IMR-90 (cell line): ENCODE measurements at regions not wholly inside any gene's neighbourhood (a gene's known extent, or its start where the extent isn't known, plus 50 kb on each side); places are given as distances from the start of the nearest gene placed in this dataset.

Source experiments
- ATAC-seq: fragments of 200-7000 bp; cut with Tn5 transposase; 2 replicates; pipeline ENCODE4 v1.9.1; 2020; ENCODE audit warnings: low read depth, mild to moderate bottlenecking, moderate library complexity
- BruUV-seq: library from RNA; stranded (reverse); fragments of 400-500 nt; replicated peaks from 2 replicates; lab custom pipeline; 2021; lab: Mats Ljungman, UMichigan
- CTCF ChIA-PET: fragments of 300-600 bp; formaldehyde crosslinking; extraction: SDS; loops from one replicate; lab custom pipeline; 2021; ENCODE audit warnings: antibody characterized with exemption; lab: Yijun Ruan, JAX
- POLR2A ChIA-PET: fragments of 300-600 bp; sonication (Branson Sonifier 250); formaldehyde crosslinking; loops from one replicate; lab custom pipeline; 2022; ENCODE audit warnings: antibody characterized with exemption; ENCODE audit not compliant: unreplicated experiment; lab: Charles Lee
- DNase-seq: peaks from one replicate; pipeline ENCODE4 v3.0.0; 2013
- H2AFZ ChIP-seq: replicated peaks from 2 replicates; pipeline ENCODE3; 2013; ENCODE audit warnings: low read length, mild to moderate bottlenecking; ENCODE audit not compliant: poor library complexity
- H2AK5ac ChIP-seq: 2 replicates; pipeline ENCODE4 v1.6.1; 2013; ENCODE audit warnings: low read depth, low read length, inconsistent platforms
- H2AK9ac ChIP-seq: replicated peaks from 2 replicates; pipeline ENCODE3; 2013; ENCODE audit warnings: mild to moderate bottlenecking, low read depth, low read length, moderate library complexity; ENCODE audit not compliant: poor library complexity
- H2BK120ac ChIP-seq: 2 replicates; pipeline ENCODE4 v1.6.1; 2013; ENCODE audit warnings: low read depth, low read length, inconsistent platforms
- H2BK15ac ChIP-seq: 3 replicates; pipeline ENCODE4 v1.6.1; 2013; ENCODE audit warnings: low read depth, low read length, inconsistent platforms
- H2BK20ac ChIP-seq: 2 replicates; pipeline ENCODE4 v1.6.1; 2013; ENCODE audit warnings: low read depth, mild to moderate bottlenecking, inconsistent platforms, low read length, moderate library complexity
- H2BK5ac ChIP-seq: 2 replicates; pipeline ENCODE4 v1.6.1; 2013; ENCODE audit warnings: mild to moderate bottlenecking, low read depth, low read length, inconsistent platforms; ENCODE audit not compliant: poor library complexity, severe bottlenecking
- H3K14ac ChIP-seq: replicated peaks from 2 replicates; pipeline ENCODE4 v1.6.1; 2013; ENCODE audit warnings: low read depth, low read length, inconsistent platforms
- H3K18ac ChIP-seq: 2 replicates; pipeline ENCODE4 v1.6.1; 2013; ENCODE audit warnings: low read depth, low read length, control low read depth
- H3K23ac ChIP-seq: 2 replicates; pipeline ENCODE4 v1.6.1; 2013; ENCODE audit warnings: low read depth, low read length, inconsistent platforms
- H3K27ac ChIP-seq: 2 replicates; pipeline ENCODE4 v1.5.1; 2013; ENCODE audit warnings: mild to moderate bottlenecking, control low read depth, low read length; ENCODE audit not compliant: insufficient read depth
- H3K27me3 ChIP-seq: 2 replicates; pipeline ENCODE4 v1.6.1; 2013; ENCODE audit warnings: low read length; ENCODE audit not compliant: control insufficient read depth, insufficient read depth
- H3K36me3 ChIP-seq: 2 replicates; pipeline ENCODE4 v1.6.1; 2013; ENCODE audit warnings: low read length, mixed read lengths; ENCODE audit not compliant: control insufficient read depth, insufficient read depth
- H3K4ac ChIP-seq: 2 replicates; pipeline ENCODE4 v1.6.1; 2013; ENCODE audit warnings: low read depth, low read length, inconsistent platforms
- H3K4me1 ChIP-seq: 2 replicates; pipeline ENCODE4 v1.6.1; 2013; ENCODE audit warnings: low read length, mixed read lengths; ENCODE audit not compliant: control insufficient read depth, insufficient read depth
- H3K4me2 ChIP-seq: 2 replicates; pipeline ENCODE4 v1.6.1; 2013; ENCODE audit warnings: low read depth, mild to moderate bottlenecking, control low read depth, low read length, moderate library complexity
- H3K4me3 ChIP-seq: 2 replicates; pipeline ENCODE4 v1.5.1; 2013; ENCODE audit warnings: low read depth, mild to moderate bottlenecking, control low read depth, low read length, moderate library complexity; ENCODE audit not compliant: insufficient read depth
- H3K56ac ChIP-seq: 2 replicates; pipeline ENCODE4 v1.6.1; 2013; ENCODE audit warnings: low read length, inconsistent platforms; ENCODE audit not compliant: insufficient read depth; ENCODE audit errors: extremely low read depth
- H3K79me1 ChIP-seq, 2 experiments: 2 replicates each; pipeline ENCODE4 v1.6.1; 2013; ENCODE audit warnings: low read length in 2 of 2, inconsistent platforms in 1 of 2, low read depth in 1 of 2
- H3K9ac ChIP-seq: 2 replicates; pipeline ENCODE4 v1.6.1; 2013; ENCODE audit warnings: low read depth, low read length, control low read depth
- H3K9me1 ChIP-seq: 2 replicates; pipeline ENCODE4 v1.6.1; 2013; ENCODE audit warnings: low read length, inconsistent platforms; ENCODE audit not compliant: insufficient read depth
- H3K9me3 ChIP-seq: 2 replicates; pipeline ENCODE4 v1.6.1; 2013; ENCODE audit warnings: low read length; ENCODE audit not compliant: control insufficient read depth, insufficient read depth
- H4K20me1 ChIP-seq: 2 replicates; pipeline ENCODE4 v1.6.1; 2013; ENCODE audit warnings: low read length, inconsistent platforms; ENCODE audit not compliant: insufficient read depth
- H4K5ac ChIP-seq: 2 replicates; pipeline ENCODE4 v1.6.1; 2013; ENCODE audit warnings: mild to moderate bottlenecking, low read depth, low read length, control low read depth
- H4K8ac ChIP-seq, 2 experiments: 2 replicates each; pipeline ENCODE4 v1.6.1; 2013; ENCODE audit warnings: low read depth in 2 of 2, low read length in 2 of 2, control low read depth in 1 of 2, inconsistent platforms in 1 of 2
- H4K91ac ChIP-seq: 2 replicates; pipeline ENCODE4 v1.6.1; 2013; ENCODE audit warnings: low read depth, low read length, inconsistent platforms; ENCODE audit not compliant: insufficient read depth
- BHLHE40 ChIP-seq: fragments of 150-350 bp; IDR thresholded peaks from 2 replicates; pipeline ENCODE4 v1.6.1; 2016; ENCODE audit warnings: mild to moderate bottlenecking, low read depth, low read length
- CHD1 ChIP-seq: IDR thresholded peaks from 2 replicates; pipeline ENCODE4 v1.6.1; 2012; ENCODE audit warnings: low read depth, low read length, improper control_type of control experiment
- ELK1 ChIP-seq: fragments of 150-350 bp; IDR thresholded peaks from 2 replicates; pipeline ENCODE4 v1.6.1; 2016; ENCODE audit warnings: low read depth, mild to moderate bottlenecking, low read length, moderate library complexity, borderline replicate concordance
- FOS ChIP-seq: fragments of 150-350 bp; IDR thresholded peaks from 2 replicates; pipeline ENCODE4 v1.6.1; 2016; ENCODE audit warnings: low read depth, low read length
- MAFK ChIP-seq: IDR thresholded peaks from 2 replicates; pipeline ENCODE4 v1.6.1; 2012; ENCODE audit warnings: low read depth, low read length, improper control_type of control experiment
- NFE2L2 ChIP-seq: fragments of 150-350 bp; IDR thresholded peaks from 2 replicates; pipeline ENCODE4 v1.6.1; 2016; ENCODE audit warnings: low read depth, mild to moderate bottlenecking, low read length
- RAD21 ChIP-seq: IDR thresholded peaks from 2 replicates; pipeline ENCODE4 v1.6.1; 2012; ENCODE audit warnings: low read length, improper control_type of control experiment
- RCOR1 ChIP-seq: IDR thresholded peaks from 2 replicates; pipeline ENCODE4 v1.6.1; 2012; ENCODE audit warnings: mild to moderate bottlenecking, low read length, improper control_type of control experiment; ENCODE audit not compliant: insufficient replicate concordance
- WGBS, 2 experiments: methylation state at CpG; one replicate each; pipeline versions ENCODE4 v1.1.5 to v1.1.7; 2013; ENCODE audit warnings: missing lambda C conversion rate in 2 of 2; ENCODE audit not compliant: insufficient read length in 1 of 2; ENCODE audit errors: extremely low coverage in 2 of 2; 5-methylcytosine and 5-hydroxymethylcytosine counted together
- dilution Hi-C: fragments of 300-500 bp; cut with HindIII; formaldehyde crosslinking; loops from one replicate; pipeline ENCODE4 v1.14.3; 2018; ENCODE audit warnings: low sequenced_read_pairs; ENCODE audit not compliant: unreplicated experiment
- in situ Hi-C: fragments of 300-500 bp; cut with MboI; formaldehyde crosslinking; loops from 3 replicates; pipeline ENCODE4 v1.14.3; 2019; ENCODE audit warnings: low sequenced_read_pairs, inconsistent platforms, mixed read lengths
- intact Hi-C: fragments of 100-400 bp; cut with micrococcal nuclease; formaldehyde crosslinking; loops from 2 replicates; pipeline ENCODE4 v1.10.0; 2022
- TF ChIP-seq, protein P1 (sequence below): fragments of 150-350 bp; IDR thresholded peaks from 2 replicates; pipeline ENCODE4 v1.6.1; 2017; ENCODE audit warnings: mild to moderate bottlenecking, antibody characterized with exemption, low read length, low read depth

- Histone ChIP-seq H3K36me3 (no peaks in the 10 kb centered on the region), H2BK20ac (no peak overlapping the region), H4K20me1 (no peaks in the 10 kb centered on the region), H2BK15ac (no peak overlapping the region), H2AK9ac (no peak overlapping the region), H3K9ac (no peak overlapping the region), H4K91ac (no peak overlapping the region), H3K27ac (no peak overlapping the region), H3K14ac (no peak overlapping the region), H3K4me3 (no peak overlapping the region), H3K23ac (no peak overlapping the region), H3K9me1 (no peaks in the 10 kb centered on the region), H2AK5ac (no peak overlapping the region), H3K56ac (no peak overlapping the region), H3K4me1 (no peaks in the 10 kb centered on the region), H3K4me2 (no peak overlapping the region), H2BK120ac (no peak overlapping the region), H3K4ac (no peak overlapping the region), H3K27me3 (no peaks in the 10 kb centered on the region), H4K5ac (no peak overlapping the region), H2AFZ (no peak overlapping the region), H4K8ac (no peak overlapping the region), H3K79me1 (no peaks in the 10 kb centered on the region), H3K18ac (no peak overlapping the region), H3K9me3 (peaks cover 3% of the 10 kb centered on the region), H2BK5ac (no peak overlapping the region)
- ChIA-PET CTCF (no interaction called here), POLR2A (no interaction called here)
- dilution Hi-C loops: no loop called here
- no peak for ATAC-seq
- WGBS, 2 experiments: no CpG with 5 or more reads among the region's 4 CpGs
- no peak for TF ChIP-seq NFE2L2
- TF ChIP-seq CHD1: no peak
- no peak for TF ChIP-seq ELK1
- TF ChIP-seq BHLHE40: no peak
- no peak for TF ChIP-seq RCOR1
- TF ChIP-seq, protein P1, sequence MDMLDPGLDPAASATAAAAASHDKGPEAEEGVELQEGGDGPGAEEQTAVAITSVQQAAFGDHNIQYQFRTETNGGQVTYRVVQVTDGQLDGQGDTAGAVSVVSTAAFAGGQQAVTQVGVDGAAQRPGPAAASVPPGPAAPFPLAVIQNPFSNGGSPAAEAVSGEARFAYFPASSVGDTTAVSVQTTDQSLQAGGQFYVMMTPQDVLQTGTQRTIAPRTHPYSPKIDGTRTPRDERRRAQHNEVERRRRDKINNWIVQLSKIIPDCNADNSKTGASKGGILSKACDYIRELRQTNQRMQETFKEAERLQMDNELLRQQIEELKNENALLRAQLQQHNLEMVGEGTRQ: no peak
- no peak for TF ChIP-seq FOS
- no peak for TF ChIP-seq MAFK
- TF ChIP-seq RAD21: no peak
- intact Hi-C loops: no loop called here
- BruUV-seq: no TSS peak
- in situ Hi-C loops: no loop called here
- no peak for DNase-seq
Measured at GRCh38 chr4:160848489-160848888, 1315.3 kb downstream of the FSTL5 start.
